GM21723 (cell line): ENCODE measurements at regions not wholly inside any gene's neighbourhood (a gene's known extent, or its start where the extent isn't known, plus 50 kb on each side); places are given as distances from the start of the nearest gene placed in this dataset.

Experiments
- ATAC-seq: cut with Tn5 transposase; IDR thresholded peaks from one replicate; pipeline ENCODE4 v1.9.1; 2021; ENCODE audit warnings: mild to moderate bottlenecking, moderate library complexity; ENCODE audit not compliant: unreplicated experiment

DNA sequence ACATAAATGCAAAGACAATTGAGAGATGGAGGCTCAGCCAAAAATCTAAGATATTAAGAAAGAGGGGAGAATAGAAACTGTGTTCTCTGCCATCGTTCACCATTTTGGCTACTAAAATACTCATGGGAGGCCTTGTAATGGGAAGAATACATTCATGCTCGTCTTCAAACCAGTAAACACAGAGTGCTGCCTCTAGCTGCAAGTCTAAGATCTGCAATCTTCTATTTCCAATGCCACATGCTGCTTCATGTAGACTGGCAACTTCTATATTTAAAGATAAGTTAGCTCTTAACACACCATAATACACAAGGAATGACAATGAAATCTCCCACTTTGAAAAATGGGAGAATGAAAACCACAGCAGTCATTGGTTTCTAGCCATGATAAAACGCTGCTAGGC, 387.3 kb downstream of the HS3ST3B1 start:
- no peak for ATAC-seq

DNA sequence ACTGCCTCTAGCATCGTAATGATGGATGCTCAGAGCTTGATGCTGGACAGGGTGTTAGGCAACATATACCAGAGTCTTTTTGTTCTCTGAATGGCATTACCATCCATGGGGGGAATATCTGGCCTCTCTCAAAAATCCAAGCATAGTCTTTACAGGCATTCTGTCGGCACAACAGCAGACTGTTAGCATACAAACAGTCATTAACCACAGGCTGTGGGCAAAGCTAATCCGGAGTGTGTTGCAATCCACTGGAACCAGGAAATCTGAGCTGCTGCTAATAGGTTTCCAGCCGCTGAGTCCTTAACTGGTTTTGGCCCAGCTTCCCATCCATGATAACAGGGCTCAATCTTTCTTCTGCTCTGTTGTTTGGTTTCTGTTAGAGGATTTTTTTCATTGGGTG, 371.9 kb downstream of the HS3ST3B1 start:
- no peak for ATAC-seq

- no peak for ATAC-seq
These were observed 370.0 kb downstream of the HS3ST3B1 start for GRCh38 chr17:14670861-14671260.

- no peak for ATAC-seq
These were observed 363.6 kb downstream of the HS3ST3B1 start for GRCh38 chr17:14664511-14664910.

DNA sequence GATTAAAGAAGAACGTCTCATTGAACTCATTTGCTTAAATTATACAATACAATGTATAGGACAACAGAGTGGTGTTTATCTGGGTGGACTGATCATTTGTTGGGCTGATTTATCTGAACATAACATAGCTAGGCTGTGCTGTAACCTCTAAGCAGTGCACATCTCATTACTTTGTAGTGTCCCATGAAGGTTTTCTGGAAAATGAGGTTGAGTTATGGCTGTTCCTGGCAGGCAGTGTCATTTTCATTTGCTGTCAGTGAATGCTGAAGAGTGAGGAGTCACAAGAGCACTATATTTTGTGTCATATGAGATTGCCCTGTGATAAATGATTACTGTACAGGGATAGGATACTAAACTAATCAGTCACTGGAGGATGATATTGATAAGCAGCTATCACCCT, 340.2 kb downstream of the HS3ST3B1 start:
- no peak for ATAC-seq

DNA sequence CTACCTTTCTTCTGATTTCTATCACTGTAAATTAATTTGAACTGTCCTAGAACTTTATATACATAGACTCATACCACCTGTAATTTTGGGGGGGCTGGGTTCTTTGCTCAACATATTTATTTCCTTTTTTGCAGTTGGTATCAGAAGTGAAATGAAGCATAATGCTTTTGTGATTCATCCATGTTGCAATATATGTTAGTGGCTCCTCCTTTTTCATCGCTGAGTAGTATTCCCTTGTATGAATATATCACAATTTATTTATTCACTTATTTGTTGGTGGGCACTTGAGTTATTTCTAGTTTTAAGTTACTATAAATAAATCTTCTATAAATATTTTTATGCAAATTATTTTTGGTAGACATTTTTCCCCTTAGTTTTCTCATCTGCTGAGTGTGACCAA, 336.4 kb downstream of the HS3ST3B1 start:
- ATAC-seq = no peak

DNA sequence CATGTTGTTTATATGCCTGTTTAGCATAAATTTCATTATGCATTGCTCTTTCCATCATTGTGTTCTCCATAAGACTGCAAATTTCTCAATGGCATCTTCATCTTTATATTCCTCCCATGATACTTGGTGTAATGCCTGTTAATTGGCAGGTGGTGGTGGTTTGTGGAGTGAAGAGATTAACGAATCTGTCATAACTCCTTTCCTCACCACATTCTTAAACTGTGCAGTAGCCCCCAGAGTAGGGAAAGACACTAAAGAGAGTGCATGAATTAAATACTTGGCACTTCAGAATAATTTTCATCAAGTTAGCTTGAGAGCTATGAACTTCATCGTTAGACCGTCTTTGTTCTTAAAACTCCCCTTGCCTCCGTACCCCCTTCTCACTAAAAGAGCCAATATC, 329.7 kb downstream of the HS3ST3B1 start:
- no peak for ATAC-seq

DNA sequence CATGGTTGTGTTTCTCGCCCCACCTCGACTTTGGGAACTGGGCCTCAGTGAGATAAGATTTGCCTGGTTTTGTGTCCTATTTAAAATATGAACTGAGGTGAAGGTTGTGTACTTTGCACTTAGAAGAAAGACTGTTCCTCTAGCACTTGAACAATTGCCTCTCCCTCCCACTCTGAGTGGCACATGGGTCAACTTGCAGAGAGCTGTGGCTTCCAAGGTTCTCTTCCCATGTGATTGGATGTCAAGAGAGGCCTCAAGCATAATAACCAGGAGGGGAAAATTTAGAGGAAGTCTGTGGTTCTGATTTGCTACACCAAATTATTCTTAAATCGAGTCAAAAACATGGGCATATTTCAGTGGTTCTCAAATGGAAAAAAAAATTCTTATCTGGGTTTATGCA, 329.2 kb downstream of the HS3ST3B1 start:
- no peak for ATAC-seq

- no peak for ATAC-seq
These were observed 321.8 kb downstream of the HS3ST3B1 start for GRCh38 chr17:14622615-14623101.

DNA sequence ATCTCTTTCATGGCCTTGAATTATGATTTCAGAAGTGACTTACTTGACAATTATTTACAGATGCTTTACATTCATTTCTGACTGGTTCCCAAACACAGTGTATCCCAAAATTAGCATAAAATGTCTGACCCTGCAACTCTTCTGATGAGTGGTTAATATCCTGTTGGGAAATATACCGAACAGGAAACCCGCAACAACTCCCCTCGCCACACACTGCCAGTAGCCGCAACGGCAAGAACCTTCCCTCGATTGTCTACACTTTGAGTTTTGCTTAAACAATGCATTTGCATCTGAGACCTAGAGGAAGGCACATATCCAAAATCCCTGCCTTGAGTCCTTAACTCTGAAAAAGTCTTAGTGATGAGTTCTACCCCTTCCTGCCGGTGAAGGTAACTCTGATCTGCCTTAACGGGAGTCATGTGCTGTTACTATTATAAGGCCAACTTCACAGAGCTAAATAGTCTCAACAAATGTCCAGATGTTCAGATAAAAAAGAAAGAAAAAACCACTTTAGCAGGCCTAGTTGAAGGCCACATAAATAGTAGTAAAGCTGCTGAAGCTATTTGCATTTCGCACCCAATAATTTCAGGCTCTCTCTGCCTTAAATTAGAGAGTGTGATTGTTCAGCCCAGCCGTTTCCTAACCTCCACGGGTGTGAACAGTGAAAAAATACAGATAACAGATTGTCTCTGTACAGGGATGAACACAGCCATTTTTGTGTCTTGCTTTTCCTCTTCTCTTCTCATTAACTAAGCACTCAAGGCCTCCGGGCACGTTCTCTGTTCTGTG, 321.1 kb downstream of the HS3ST3B1 start:
- no peak for ATAC-seq

DNA sequence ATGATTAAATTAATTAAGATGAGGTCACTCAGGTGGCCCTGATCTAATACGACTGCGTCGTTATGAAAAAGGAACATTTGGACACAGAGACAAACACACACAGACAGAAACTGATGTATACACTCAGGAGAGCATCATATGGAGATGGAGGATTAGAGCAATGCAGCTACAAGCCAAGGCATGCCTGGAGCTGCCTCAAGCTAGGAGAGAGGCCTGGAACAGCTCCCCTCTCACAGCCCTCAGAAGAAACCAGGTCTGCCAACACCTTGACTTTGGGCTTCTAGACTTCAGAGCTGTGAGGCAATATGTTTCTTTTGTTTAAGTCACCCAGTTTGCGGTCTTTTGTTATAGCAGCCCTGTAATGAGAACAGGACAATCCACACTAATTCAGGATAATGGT, 318.9 kb downstream of the HS3ST3B1 start:
- ATAC-seq = no peak

DNA sequence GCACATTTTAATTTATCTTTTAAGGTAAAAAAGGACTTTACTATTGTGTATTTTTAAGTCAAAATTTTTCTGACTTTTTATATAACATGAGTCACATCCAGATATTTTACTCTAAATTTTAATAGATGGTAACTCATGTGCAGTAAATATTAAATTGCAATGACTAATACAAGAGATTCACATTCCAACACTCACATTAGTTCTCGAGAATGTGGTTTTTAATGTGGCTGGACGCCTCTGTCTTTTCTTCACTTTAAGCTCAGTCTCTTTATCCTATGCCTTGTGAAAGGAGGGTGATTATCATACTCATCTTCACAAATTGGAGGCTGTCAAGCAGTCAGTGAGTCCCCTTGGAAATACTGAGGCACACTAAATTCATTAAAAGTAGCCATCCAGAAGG, 315.6 kb downstream of the HS3ST3B1 start:
- no peak for ATAC-seq

DNA sequence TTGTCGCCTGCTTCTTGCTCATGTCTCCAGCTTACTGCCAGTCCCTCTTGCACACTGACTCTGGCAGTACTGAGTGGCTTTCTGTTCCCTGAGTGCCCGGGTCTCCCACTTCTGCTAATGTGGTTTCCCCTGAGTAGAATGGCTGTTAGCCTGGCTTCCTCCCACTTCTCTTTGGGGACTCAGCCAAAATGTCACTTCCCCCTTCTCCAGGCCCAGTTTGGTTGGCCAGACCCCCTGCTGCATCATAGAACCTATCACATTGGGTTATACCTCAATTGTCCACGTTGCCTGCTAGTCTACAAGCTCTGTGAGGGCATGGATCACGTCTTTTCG, 304.4 kb downstream of the HS3ST3B1 start:
- ATAC-seq = no peak

DNA sequence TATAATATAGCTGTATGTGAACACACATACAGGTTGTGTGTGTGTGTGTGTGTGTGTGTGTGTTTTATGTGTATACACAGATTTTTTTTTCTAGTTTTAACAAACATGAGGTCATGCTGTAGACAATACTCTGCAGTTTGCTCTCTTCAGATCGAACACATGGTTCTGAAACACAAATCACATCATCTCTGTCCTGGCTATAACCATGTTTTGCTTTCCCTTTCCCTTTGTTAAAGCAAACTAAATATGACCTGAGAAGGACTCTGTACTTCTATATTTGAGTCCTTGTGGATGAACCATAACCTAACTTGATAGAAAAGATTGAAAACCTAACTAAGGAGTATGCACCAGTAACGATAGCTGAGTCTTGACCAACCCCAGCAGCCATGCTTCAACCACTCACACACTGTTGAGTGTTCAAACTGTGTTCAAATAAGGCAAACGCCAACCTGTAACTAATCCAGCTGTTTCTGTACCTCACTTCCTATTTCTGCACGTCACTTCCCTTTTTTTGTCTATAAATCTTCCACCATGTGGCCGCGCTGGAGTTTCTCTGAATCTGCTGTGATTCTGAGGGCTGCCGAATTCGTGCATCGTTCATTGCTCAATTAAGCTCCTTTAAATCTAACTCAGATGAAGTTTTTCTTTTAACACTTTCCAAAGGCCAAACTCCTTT, 303.8 kb downstream of the HS3ST3B1 start:
- ATAC-seq = no peak

DNA sequence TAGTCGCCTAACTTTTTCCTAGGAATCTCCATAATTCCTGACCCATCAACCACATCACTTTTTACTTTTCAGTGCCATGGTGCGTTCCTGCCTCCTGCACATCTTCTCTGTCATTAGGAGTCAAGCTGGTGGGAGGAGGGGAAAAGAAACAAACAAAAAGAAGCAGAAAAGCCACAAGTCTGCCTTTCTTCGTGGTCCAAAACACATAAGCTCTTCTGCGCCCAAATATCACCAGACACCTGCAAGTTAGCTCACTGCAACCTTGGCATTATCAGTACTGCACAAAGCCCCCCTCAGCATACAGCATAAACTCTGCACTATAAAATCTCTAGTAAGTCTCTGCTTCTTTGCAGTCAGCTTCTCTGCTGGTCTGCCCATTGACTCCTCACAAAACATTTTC, 295.3 kb downstream of the HS3ST3B1 start:
- ATAC-seq = no peak

- ATAC-seq = no peak
These were observed 294.8 kb downstream of the HS3ST3B1 start for GRCh38 chr17:14595656-14596055.

GRCh38 chr17:14594690-14595089, 293.8 kb downstream of the HS3ST3B1 start:
- no peak for ATAC-seq

GRCh38 chr17:14593956-14594355, 293.1 kb downstream of the HS3ST3B1 start:
- no peak for ATAC-seq

GRCh38 chr17:14590459-14591250, 289.8 kb downstream of the HS3ST3B1 start:
- ATAC-seq = no peak

DNA sequence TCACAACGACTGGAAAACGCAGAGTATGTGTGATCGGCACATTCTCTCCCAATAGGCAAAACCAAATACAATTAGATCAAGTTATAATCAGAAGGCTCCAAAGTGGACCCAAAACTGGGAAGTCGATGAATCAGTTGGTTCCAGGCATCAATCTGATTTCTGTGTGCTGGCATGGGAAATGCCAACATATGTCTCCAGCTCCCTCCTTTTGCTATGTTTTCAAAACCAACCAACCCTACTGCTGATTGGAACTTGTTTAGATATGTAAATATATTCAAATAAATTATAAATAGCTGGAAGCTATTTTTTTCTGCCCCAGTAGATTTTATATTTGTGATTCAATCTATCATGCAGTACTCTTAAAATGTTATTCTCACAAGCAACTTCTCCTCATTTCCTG, 284.2 kb downstream of the HS3ST3B1 start:
- no peak for ATAC-seq

DNA sequence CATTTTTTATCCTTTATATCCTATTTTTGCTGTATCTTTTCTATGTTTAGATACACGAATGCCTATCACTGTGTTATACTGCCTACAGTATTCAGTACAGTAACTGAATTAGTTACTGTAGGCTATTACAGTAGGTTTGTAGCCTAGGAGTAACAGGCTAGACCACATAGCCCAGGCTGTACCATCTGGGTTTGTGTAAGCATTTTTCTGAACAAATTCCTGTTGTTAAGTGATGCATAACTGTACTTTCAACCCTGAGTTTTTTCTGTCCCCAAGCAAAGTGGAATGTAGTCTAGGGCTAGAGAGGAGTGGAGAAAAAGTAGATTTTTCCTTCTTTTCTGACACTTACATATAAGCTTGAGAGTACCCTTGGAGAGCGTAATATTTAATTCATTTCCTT, 282.1 kb downstream of the HS3ST3B1 start:
- ATAC-seq = no peak
